ENCODE measurements at regions not wholly inside any gene's neighbourhood (a gene's known extent, or its start where the extent isn't known, plus 50 kb on each side); places are given as distances from the start of the nearest gene placed in this dataset.

DNA sequence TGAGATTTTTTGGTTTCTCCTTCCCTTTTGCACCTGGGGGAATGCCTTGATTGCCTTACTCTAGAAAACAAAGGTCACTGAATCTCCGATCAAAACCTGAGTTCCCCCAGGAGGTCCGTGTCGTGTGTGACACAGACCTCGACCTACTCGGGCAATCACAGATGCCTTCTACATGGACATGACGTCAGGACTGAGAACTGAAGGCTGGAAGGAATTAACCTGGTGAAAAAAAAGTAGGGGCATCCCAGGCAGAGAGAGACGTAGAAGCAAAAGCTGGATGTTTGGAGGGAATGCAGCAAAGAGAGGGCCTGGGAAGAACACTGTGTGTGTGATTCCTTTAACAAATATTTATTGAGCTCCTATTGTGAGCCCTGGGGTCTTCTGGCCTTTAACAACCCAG is 178.0 kb downstream of the PRDM2 start:
- DNase-seq (ENCODE audit: low spot score), result no peak

DNA sequence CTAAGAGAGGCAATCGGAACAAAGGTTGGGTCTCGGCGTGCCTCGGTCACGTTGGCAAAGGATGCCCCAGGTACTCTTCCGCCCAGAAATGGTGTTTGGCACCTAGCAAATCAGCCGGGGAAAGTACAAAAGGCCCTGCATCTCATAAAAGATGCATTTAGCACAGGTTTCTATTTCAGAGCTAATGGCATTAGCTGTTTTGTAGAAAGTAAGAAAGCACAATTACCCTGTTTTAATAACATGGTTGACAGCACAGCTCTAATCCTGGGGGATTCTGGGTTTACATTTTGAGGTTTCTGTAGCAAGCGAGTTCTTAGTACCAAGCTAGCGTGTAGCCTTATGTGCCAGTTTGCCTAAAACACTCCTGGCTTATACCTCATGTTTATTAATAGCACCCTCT is 178.5 kb downstream of the PRDM2 start:
- no peak for DNase-seq (ENCODE audit: low spot score)

DNA sequence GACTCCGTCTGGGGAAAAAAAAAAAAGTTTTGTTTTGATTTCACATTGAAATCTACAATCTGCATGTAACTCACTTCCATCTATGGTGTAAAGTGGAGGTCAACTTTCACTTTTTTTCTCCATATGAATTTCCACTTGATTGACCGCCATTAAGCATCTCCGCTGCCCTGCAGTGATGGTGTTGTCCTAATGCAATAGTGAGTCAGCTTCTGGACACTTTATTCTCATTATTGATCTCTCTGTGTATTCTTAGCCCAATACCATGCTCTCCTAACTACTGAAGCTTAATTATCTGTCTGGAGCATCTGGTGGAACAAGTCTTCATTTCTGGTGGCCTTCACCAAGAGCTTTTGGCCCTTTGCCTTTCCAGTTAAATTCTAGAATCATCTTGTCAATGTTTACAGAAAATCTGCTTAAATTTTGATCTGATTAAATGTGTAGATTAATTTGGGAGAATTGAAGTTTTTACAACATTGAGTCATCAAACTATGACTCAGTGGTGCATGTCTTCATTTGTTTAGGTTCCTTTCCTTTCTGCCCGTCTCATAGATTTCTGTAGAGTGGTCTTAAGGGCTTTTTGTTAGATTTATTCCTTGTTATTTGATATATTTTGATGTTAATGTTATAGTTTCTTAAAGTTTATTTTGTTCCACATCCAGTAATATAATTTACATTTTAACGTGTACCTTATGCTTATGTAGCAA is 181.5 kb downstream of the PRDM2 start:
- no peak for DNase-seq (ENCODE audit: low spot score)

DNA sequence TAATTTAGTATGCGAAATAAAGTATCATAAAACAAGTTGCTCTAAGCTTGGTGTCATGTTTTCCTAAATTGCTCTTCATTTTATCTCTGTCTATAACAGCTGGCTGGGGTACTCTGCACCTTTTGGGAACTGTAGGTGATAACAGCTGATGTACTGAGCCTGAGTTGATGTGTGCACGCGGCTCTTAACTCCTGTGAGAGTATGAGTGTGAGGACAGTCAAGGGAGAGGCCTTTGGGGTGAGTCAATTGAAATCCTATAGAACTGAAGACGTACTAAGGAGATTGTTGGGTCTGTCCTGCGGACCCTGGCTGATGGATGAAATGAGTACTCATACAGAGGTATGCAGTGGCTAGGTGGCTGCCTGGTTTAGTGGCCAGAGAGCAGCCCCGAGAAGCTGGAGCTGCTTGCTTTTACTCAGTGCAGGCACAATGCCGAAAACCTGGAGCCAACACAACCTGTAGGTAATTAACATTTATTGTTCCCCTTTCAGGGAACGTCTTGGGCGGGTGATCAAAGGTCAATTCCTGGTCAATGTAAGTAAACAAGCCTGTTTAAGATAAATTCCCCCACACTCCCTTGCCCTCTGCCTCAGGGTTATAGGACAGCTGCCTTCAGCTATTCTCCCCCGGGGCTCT is 188.5 kb downstream of the PRDM2 start:
- no peak for DNase-seq (ENCODE audit: low spot score)

DNA sequence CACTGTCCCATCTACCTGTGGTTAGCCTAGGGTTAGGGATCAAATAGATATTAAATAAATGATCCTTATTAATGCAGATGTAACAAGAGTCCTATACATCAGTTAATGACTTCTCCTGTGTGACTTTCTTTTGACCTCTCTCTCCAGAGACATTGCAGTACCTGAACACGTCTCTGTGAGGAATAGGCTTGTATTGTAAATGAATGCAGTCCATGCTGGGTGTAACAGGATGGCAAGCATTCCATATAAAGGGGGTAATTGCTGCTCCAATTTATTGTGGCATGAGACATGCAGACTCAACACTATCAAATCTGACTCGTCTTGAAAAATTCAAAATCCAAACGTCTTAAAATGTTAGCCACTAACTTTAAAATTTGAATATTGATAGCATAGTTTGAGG is 189.5 kb downstream of the PRDM2 start:
- no peak for DNase-seq (ENCODE audit: low spot score)

DNA sequence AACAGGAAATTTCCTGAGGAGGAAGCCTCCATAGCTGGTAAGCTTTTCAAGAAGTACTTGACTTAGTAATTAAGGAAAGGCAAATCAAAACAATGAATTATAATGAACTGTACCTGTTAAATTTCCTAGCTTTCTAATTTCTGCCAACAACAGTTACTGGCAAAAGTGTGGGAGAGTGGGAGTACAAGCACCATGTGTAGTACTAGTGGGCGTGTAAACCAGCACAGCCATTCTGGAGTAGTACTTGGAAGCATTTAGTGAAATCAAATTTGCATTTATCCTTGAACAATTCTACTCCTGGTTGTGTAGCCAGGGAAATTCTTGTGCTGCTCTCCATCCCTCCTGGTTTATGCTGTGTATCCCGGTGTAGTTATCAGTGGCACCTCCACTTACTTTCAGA is 190.8 kb downstream of the PRDM2 start:
- no peak for DNase-seq (ENCODE audit: low spot score)

DNA sequence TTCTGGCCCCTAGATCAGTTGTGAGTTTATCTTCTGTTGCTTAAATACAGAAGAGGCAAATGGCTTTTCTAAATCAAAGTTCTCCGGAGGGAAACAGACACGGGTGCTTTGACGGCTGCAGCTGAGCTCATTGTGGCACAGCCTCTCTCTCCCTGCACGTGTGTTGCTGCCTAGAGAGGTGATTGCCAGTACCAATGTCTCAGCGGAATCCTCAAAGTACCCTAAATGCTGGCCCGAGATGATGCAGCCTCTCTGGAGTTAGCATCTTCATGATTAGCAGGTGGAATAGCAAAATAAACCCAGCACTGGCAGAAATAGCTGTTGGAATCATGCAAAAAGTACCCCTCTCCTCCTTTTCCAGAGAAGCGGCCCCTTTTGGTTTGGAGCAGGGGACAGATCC is 192.2 kb downstream of the PRDM2 start:
- no peak for DNase-seq (ENCODE audit: low spot score)

DNA sequence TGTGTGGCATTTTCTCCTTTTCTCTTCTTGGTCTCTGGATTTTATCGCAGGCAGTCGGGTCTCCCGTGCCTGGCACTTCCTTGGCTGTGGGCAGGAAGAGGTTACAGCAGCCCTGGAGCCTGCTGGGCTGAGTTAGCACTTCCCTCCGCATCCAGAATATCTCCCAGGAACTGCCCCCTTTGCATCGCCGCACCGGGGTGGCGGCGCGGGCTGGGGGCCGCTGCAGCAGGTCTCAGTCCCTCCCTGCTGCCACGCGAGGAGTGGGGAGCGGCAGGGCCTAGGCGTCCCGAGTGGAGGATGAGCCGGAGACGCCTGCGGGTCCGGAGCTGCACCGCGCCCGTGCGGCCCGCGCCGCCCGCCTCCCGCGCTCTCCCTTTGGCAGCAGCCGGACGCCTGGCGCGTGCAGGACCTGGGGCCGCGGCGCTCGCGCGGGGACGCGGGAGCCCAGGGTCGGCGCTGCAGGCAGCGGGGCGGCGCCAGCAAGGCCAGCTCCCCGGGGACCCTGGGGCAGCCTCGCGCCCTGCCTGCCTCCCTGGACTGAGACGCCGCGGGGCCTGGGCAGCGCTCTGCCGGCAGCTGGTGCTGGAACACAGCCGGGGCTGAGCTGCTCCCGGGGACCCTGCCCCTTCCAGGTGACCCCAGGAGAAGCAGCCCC is 192.8 kb downstream of the PRDM2 start:
- DNase-seq (ENCODE audit: low spot score), result no peak

DNA sequence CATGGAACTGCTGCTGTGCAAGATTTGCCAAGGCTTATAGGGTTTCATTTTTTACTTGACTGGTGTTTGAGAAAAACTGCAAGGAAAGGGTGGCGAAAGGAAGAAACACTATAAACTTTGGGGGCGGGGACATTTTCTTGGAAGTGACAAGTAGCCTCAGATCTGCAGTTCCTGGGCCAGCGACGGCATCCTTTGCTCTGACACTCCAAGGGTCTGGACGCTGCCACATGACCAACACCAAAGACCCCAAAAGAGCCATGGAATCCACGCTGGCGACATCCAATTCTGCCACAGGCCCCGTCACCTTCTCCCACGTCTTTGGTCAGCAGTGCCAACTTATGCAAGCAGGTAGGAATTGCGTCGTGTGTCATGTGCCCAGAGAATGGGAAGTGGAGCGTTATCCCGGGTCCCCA is 193.4 kb downstream of the PRDM2 start:
- DNase-seq (ENCODE audit: low spot score), result no peak

DNA sequence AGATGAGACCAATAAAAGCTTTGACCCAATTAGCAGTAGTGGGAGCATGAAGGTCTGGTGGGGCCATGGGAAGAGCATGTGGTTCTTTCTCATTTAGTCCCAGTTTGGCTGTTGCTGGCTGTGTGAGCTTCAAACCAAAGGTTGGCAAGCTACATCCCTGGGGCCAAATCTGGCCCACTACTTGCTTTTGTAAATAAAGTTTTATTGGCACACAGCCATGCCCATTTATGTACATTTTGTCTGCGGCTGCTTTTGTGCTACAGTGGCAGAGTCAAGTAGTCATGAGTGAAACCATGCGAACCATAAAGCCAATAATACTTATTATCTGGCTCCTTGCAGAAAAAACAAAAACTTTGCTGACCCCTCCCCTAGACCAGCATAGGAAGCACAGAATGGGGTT is 196.9 kb downstream of the PRDM2 start:
- no peak for DNase-seq (ENCODE audit: low spot score)

DNA sequence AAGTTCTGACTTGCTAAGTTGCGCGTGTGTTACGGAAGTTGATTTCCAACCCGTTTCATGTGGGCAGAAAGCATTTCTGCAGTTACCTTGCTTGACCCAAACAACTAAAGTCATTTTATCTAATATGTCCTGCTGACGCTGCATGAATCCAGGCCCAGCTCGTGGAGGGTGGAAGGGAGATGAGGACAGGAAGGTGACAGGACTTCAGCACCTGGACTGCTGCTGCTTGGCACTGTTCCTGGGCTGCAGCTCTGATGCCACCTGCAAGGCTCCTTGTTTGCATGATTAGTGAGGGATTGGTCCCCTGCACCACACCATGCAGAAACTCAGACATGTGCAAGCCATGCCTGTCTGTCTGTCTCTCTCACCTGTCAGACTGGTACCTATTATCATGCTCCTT is 198.4 kb downstream of the PRDM2 start:
- DNase-seq (ENCODE audit: low spot score), result no peak

DNA sequence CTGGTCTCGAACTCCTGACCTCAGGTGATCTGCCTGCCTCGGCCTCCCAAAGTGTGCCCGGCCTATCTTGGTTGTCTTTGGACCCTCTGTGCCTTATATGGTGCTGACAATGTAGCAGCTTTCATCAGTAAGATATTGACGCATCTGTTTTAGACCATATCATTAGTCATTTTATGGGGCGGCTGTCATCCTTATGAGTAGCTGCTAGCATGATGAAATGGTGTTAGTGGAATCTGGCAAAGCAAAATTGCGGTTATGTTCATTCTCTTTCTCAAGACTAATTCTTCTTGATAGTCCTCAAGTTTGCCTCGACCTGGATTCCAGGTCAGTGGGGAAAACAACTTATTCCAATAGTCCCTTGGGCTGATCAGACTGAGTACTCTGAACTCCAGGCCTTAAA is 199.9 kb downstream of the PRDM2 start:
- DNase-seq (ENCODE audit: low spot score), result no peak

DNA sequence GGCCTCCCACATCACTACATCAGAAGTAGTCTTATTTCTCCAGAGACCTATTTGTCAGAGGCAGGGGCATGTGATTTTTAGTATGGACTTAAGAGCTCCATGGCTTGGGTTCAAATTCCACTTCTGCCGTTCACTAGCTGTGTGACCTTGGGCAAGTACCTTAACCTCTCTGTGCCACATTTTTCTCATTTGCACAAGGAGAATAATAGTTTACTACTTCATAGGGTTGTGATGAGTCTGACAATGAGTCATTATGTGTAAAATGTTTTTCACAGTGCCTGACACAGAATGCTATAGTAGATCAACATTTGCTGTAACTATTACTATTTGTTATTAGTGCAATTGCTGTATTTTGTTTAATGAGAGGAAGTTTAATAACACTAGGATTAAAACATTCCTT is 200.6 kb downstream of the PRDM2 start:
- no peak for DNase-seq (ENCODE audit: low spot score)

DNA sequence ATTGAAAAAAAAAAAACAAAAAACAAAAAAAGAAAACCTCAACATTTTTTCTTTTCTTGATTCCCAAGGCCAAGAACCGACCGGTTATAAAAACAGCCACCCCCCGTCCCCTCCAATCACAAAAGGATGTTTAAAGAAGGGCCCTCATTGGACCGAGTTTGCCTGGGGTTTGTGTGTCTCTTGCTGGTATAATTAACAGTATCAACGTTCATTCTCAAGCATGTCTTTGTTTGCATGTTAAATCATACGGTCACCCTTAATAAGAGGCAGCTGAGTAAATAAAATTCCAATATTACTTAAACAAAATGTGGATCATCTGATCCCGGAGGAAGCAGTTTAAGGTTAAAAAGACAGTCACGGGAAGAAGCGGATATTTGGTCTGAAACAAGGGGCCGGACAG is 201.1 kb downstream of the PRDM2 start:
- DNase-seq (ENCODE audit: low spot score), result no peak

DNA sequence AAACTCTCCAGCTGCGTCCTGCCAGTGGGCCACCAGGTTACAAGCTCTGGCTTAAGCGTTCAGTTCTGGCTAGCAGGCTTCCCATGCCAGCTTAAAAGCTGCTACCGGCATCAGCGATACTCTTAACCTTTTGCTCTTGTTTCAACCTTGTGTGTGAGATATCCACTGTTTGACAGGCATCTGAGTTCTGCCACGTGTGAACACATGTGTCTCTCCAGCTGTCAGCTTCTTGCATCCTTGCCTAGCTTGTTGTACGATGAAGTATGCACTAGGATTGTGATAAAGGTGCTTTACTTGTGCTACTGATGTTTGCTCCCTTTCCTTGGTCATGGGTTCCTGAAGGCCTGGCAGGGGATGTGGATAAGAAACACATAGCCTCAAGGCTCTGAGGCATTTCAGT is 201.6 kb downstream of the PRDM2 start:
- no peak for DNase-seq (ENCODE audit: low spot score)

DNA sequence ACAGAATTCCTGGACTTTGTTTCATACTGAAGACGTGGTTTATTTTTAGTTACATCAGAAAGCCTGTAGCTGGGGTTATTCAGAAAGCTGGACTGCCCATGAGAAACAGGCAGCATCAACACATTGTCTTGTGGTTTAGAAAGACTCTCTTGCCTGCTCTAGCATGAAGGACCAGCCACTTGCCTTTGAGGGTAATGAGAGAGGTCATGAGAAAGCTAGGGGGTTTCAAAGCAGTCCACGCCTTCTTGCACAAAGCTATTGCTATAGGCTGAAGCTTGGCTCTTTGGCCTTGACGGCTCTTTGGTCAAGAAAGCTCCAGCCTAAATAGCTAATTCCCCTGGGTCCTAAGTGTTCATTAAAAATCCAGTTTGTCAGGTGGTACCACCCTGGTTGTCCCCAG is 208.1 kb downstream of the PRDM2 start:
- DNase-seq (ENCODE audit: low spot score), result no peak

DNA sequence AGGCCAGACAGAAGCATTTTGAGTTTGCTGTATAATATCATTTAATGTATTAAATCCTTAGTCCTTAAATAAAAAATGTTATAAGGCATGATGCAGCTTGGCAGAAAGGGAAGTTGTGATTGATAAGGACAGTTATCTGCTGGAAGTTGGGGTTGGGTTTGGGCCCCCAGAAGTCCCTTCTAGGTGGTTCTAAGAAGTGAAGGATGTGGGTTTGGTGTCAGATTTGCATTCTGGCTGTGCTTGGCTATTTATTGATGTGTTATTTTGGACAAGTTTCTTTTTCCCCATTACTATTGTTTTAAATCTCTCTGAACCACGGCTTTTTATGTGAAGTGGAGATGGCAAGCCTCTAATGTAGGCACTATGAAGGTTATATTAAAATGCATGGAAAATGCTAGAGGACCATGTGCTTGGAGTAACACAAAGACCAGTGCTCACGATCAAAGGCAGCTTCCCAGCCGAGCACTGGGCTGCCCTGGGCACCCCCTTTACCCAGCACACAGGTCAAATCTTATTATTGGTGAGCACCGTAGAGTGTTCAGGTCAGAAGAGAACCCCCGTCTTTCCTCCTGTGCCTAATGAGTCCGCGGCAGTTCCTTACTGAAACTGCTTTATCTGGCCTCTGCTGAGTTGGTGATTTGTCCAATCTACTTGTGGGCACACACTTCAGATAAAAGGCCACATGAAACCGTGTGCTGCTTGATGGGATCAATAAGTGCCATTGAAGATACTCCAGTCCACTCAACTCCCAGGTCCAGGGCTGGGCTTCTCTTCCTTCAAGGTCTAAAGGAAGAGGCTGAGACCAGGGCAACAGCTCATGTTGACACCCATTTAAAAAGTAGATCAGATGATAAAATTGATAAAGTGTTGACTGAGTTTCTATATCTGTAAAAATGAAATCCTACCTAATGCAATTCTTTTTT is 212.0 kb downstream of the PRDM2 start:
- DNase-seq (ENCODE audit: low spot score), result no peak

DNA sequence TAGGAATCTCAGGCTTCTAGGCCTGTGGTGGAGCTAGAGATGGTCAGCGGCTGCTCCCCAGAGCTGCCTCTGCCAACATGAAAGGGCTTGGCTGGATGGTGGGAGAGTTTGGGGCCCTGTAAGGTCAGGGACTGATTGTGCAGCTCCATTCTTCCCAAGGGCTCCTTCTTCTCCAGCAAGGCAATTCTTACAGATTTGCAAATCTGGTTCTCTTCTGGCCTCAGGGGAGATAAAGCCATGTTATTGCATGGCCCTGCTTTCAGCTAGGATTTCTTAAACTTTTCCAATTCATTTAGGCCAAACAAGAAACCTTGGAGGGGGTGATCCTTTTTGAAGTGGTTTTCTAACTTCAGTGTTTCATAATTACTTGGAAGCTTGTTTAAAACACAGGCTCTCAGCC is 213.4 kb downstream of the PRDM2 start:
- no peak for DNase-seq (ENCODE audit: low spot score)

DNA sequence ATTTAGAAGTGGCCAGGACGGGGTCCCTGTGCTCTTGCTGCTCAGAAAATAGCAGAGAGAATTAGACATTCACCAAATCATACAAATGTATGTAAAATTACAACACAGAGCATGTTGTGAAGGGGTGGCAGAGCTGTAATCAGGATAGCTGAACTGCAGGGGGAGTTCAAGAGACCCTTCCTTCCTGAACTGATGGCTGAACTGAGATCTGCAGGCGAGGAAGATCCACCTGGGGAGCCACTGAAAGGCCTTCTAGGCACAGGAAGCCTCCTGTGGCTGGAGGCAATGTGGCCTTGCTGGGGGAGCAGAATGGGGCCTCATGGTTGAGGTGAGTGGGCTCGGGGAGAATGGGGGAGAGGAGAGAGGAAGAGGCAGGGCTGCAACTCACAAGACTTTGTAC is 216.5 kb downstream of the PRDM2 start:
- no peak for DNase-seq (ENCODE audit: low spot score)

DNA sequence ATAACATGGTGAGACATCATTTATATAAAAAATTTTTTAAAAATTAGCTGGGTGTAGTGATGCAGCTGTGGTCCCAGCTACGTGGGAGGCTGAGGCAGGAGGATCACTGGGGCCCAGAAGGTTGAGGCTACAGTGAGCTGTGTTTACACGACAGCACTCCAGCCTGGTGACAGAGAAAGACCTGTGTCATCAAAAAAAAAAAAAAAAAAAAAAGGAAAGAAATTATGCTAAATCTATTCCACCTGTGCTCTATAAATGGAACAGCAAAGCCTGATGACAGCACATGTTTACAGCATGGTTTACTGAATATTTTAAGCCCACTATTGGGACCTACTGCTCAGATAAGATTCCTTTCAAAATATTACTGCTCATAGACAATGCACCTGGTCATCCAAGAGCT is 217.6 kb downstream of the PRDM2 start:
- DNase-seq (ENCODE audit: low spot score), result no peak

DNA sequence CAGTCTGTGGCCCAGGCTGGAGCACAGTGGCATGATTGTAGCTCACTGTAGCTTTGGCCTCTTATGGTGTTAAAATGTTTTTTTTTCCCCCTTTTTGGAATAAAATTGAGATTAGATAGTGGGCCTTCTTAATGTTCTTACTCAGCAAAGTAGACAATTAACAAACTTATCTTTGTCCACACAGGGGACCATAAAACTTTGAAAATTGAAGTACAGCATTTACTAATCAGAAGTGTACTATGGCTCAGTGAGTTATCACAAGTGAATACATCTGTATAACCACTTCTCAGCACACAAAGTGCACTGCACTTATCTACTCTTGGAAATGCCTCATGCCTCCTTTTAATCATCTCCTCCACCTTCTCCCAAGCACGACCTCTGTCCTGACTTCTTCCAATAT is 218.9 kb downstream of the PRDM2 start:
- DNase-seq (ENCODE audit: low spot score), result no peak

DNA sequence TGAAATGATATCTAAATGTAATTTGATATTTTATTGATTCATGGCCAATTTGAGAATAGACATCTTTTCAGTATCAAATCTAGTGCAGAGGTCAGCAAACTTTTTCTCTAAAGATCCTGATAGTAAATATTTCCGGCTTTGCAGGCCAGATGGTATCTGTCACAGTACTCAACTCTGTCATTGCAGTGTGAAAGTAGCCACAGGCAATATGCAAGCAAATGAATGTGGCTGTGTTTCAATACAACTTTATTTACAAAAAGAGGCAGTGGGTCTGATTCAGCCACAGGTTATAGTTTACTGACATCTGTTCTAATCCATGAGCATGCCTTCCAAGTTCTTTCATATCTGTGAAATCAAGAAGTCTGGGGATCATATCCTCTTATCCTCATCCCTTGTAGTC is 221.2 kb downstream of the PRDM2 start:
- no peak for DNase-seq (ENCODE audit: low spot score)
